ENCODE measurements at regions not wholly inside any gene's neighbourhood (a gene's known extent, or its start where the extent isn't known, plus 50 kb on each side); places are given as distances from the start of the nearest gene placed in this dataset.

DNA sequence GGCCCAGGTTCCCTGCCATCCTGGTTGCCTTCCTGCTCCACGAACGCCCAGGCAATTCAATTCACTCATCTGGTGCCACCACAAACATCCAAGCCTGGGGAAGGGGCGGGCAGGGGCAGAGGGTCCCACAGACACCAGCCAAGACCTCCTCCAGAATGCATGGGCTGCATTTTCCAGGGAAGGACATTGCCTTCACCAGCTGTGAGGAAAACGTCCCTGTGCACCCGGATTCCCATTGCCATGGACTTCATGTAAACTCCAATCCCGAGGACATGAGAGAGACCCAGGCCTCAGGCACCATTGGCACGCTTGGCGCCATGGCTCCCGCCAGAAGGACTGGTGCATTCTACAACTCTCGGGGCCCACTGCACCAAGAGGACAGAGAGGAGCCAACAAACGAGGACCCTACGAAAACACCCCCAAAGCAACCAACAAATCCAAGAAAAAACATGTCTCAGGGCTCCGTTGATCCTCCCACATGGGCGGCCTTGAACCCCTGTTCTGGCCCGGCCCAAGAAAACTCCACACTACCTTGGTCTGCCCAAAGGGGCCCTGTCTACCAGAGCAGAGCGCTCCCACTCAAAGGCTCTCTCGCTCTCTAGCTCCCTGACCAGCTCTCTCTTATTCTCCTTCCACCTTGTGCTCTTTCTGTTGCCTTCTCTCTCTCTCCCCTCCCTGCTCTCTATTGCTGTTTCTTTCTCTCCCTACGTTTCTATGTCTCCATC, 183.9 kb downstream of the ALG10 start:
- H3K9me3 Mint-ChIP-seq, result no peaks in the 10 kb centered on the region
- intact Hi-C loops (cut with micrococcal nuclease), result no loop called here
- no peaks in the 10 kb centered on the region for H3K27me3 Mint-ChIP-seq
- DNase-seq, result no peak
- H3K4me3 Mint-ChIP-seq, result no peak overlapping the region
- POLR2A ChIA-PET, result no interaction called here
- H3K36me3 Mint-ChIP-seq (ENCODE audit: low read depth), result no peaks in the 10 kb centered on the region
- TF ChIP-seq, protein P1, sequence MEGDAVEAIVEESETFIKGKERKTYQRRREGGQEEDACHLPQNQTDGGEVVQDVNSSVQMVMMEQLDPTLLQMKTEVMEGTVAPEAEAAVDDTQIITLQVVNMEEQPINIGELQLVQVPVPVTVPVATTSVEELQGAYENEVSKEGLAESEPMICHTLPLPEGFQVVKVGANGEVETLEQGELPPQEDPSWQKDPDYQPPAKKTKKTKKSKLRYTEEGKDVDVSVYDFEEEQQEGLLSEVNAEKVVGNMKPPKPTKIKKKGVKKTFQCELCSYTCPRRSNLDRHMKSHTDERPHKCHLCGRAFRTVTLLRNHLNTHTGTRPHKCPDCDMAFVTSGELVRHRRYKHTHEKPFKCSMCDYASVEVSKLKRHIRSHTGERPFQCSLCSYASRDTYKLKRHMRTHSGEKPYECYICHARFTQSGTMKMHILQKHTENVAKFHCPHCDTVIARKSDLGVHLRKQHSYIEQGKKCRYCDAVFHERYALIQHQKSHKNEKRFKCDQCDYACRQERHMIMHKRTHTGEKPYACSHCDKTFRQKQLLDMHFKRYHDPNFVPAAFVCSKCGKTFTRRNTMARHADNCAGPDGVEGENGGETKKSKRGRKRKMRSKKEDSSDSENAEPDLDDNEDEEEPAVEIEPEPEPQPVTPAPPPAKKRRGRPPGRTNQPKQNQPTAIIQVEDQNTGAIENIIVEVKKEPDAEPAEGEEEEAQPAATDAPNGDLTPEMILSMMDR (IDR thresholded peaks at IDR 0.05), result no peak
- CTCF ChIA-PET, result no interaction called here
- ATAC-seq (ENCODE audit: low read depth), result no peak
- H3K4me1 Mint-ChIP-seq, result peaks cover 14% of the 10 kb centered on the region
- no peak overlapping the region for H3K27ac Mint-ChIP-seq

DNA sequence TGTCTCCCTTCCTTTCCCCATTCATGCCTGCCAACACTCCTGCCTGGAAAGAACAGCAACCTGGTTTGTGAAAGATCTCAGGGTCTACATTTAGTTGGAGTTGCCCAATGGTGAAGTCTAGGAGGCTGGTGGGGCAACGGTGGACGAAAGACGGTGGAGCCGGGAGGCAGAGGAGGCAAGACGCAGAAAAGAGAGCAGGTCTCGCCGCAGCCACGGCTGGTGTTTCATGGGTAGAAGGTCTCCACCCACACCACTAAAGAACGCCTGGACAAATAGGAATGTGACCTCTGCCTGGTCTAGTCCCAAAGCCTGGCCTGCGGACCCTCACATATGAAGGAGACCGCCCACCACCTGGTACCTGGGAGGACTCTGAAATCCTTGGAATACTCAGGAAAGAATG, 185.6 kb downstream of the ALG10 start:
- Mint-ChIP-seq H3K36me3 (ENCODE audit: low read depth) (no peaks in the 10 kb centered on the region), H3K9me3 (no peaks in the 10 kb centered on the region), H3K4me3 (no peak overlapping the region), H3K27ac (no peak overlapping the region), H3K4me1 (peaks cover 14% of the 10 kb centered on the region), H3K27me3 (no peaks in the 10 kb centered on the region)
- DNase-seq (no peak), ATAC-seq (ENCODE audit: low read depth) (no peak)
- ChIA-PET CTCF (no interaction called here), POLR2A (no interaction called here)
- intact Hi-C loops (cut with micrococcal nuclease), result no loop called here
- TF ChIP-seq, protein P1 (IDR thresholded peaks at IDR 0.05), result no peak

DNA sequence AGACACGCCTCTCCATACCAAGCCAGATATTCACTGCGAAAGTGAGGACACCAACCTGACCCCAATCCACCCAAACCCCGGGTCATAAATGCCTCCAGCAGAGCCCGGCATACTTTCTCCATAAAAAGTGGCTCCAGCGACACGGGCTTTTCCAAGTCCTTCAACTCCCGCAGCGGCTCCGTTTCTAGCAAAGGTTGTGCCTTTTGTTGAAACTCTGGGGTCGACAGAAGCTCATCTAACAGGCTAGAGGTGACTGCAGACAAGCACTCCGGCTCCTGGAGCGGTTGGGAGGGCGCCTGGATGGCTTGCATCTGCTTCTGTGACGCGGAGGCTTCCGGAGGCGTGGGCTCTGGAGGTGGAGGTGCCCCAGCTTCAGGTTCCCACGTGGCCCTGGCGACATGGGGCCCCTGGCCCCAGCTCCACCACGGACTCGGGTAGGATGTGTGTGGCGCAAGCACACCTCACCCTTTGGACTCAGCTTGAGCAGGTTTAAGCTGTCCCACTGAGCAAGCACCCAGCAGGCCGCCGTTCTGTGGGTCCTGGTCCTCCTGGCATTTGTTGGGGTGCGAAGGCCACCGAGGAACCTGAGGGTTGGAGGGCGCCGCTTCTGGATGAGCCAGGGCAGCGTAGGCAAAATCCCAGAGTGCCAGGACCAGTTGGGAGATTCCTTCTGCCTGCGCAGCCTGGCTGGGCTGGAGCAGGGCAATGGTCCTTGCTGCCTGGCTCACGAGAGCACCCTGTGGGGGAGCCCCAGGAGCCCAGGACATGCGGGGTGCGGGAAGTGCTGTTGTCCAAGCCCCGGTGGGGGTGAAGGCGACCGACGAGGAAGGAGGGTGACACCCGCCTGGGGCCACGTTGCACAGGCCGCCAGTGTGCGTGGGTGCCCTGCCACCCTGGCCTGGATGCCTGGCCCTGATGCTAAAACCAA, 186.3 kb downstream of the ALG10 start:
- ChIA-PET CTCF (no interaction called here), POLR2A (no interaction called here)
- intact Hi-C loops (cut with micrococcal nuclease), result no loop called here

DNA sequence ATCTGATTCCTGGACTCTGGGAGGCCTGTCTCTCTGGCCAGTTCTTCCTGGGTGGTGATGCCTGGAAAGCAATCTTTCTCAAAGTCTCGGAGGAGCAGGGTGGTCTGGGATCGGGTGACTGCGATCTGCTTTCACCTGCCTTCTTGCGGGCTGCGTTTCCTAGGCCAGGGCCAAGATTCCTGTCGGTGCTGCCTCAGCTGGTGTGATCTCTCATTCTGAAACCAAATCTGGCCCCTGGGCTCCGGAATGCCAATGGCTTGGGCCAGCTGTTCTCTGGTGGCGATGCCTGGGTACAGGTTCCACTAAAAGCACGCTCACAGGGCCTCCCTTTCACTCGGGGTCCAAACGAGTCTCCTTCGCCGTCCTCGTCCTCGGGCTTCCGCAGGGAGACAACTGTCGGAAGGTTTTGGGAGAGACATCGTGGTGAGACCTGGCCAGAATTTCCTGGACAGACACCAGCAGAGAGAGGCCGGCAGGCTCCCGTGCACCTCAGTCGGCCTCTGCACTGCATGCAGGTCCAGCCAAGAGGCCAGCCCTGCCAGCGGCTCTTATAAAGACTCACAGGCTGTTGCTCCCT, 187.1 kb downstream of the ALG10 start:
- no peak overlapping the region for H3K27ac Mint-ChIP-seq
- ChIA-PET CTCF (no interaction called here), POLR2A (no interaction called here)
- ATAC-seq (ENCODE audit: low read depth), result no peak
- no peaks in the 10 kb centered on the region for H3K36me3 Mint-ChIP-seq (ENCODE audit: low read depth)
- intact Hi-C loops (cut with micrococcal nuclease), result no loop called here
- DNase-seq, result no peak
- H3K9me3 Mint-ChIP-seq, result no peaks in the 10 kb centered on the region
- H3K27me3 Mint-ChIP-seq, result no peaks in the 10 kb centered on the region
- H3K4me1 Mint-ChIP-seq, result peaks cover 10% of the 10 kb centered on the region
- H3K4me3 Mint-ChIP-seq, result no peak overlapping the region
- TF ChIP-seq, protein P1 (IDR thresholded peaks at IDR 0.05), result no peak

More for the DNA sequence above, 186.3 kb downstream of the ALG10 start:
- no peaks in the 10 kb centered on the region for H3K27me3 Mint-ChIP-seq
- no peaks in the 10 kb centered on the region for H3K36me3 Mint-ChIP-seq (ENCODE audit: low read depth)
- no peaks in the 10 kb centered on the region for H3K9me3 Mint-ChIP-seq
- TF ChIP-seq, protein P1 (IDR thresholded peaks at IDR 0.05), result no peak
- H3K4me1 Mint-ChIP-seq, result peaks cover 14% of the 10 kb centered on the region
- no peak overlapping the region for H3K27ac Mint-ChIP-seq
- DNase-seq, result no peak
- H3K4me3 Mint-ChIP-seq, result no peak overlapping the region
- ATAC-seq (ENCODE audit: low read depth), result no peak

DNA sequence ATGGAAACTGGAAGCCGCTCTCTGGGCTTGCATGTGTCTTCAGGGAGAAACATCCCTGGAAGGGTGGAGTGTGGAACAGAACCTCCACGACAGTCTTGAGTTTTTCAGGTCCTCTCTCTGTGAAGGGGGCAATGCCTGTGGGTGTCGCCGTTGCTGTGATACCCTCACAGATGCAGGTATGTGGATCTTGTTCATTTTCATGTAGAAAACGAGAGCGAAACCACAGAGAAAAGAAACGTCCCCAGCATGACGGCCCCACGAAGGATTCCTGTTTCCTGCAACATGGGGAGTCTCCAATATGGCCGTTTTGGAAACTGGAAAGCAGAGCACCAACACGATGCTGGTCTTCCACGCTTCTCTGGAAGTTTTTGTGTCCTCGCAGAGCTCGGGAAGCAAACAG, 187.9 kb downstream of the ALG10 start:
- Mint-ChIP-seq H3K9me3 (no peaks in the 10 kb centered on the region), H3K27ac (no peak overlapping the region), H3K4me1 (peaks cover 2% of the 10 kb centered on the region), H3K4me3 (no peak overlapping the region), H3K27me3 (no peaks in the 10 kb centered on the region), H3K36me3 (ENCODE audit: low read depth) (no peaks in the 10 kb centered on the region)
- TF ChIP-seq, protein P1 (IDR thresholded peaks at IDR 0.05), result no peak
- no peak for DNase-seq
- no peak for ATAC-seq (ENCODE audit: low read depth)
- POLR2A ChIA-PET, result no interaction called here
- intact Hi-C loops (cut with micrococcal nuclease), result no loop called here
- CTCF ChIA-PET, result no interaction called here

All from activated B cell treated with CpG ODN at 0.5 μM for 24 hours (primary cell).